NCI-H2196 (cell line): ENCODE measurements at regions not wholly inside any gene's neighbourhood (a gene's known extent, or its start where the extent isn't known, plus 50 kb on each side); places are given as distances from the start of the nearest gene placed in this dataset.
"Not testable (repeated sequence)": the region's sequence is repeated elsewhere in the genome, so short reads cannot be mapped to it uniquely, and the experiment has no call there.

ENCODE experiments used
- DNase-seq: peaks from one replicate; lab custom pipeline; 2025; ENCODE audit not compliant: unreplicated experiment; lab: John Stamatoyannopoulos, UW

GRCh38 chr14:101076451-101077198 is 173.1 kb upstream of the RTL1 start:
- no peak for DNase-seq

- no peak for DNase-seq
Measured at GRCh38 chr14:101077481-101078074, 174.1 kb upstream of the RTL1 start.

- DNase-seq = no peak
Measured at GRCh38 chr14:101078170-101078891, 174.8 kb upstream of the RTL1 start.

- DNase-seq = no peak
Measured at GRCh38 chr14:101078892-101079221, 175.3 kb upstream of the RTL1 start.

- DNase-seq = no peak
Measured at GRCh38 chr14:101080922-101081593, 177.5 kb upstream of the RTL1 start.

- DNase-seq = no peak
Measured at GRCh38 chr14:101082036-101082435, 178.5 kb upstream of the RTL1 start.

GRCh38 chr14:101082436-101083384 is 179.2 kb upstream of the RTL1 start:
- no peak for DNase-seq

GRCh38 chr14:101083564-101084435 is 180.3 kb upstream of the RTL1 start:
- DNase-seq = no peak

GRCh38 chr14:101084436-101084826 is 180.9 kb upstream of the RTL1 start:
- no peak for DNase-seq

- DNase-seq = no peak
Measured at GRCh38 chr14:101086926-101087325, 183.4 kb upstream of the RTL1 start.

- DNase-seq = no peak
Measured at GRCh38 chr14:101087614-101088394, 184.3 kb upstream of the RTL1 start.

GRCh38 chr14:101088395-101088667 is 184.8 kb upstream of the RTL1 start:
- no peak for DNase-seq

GRCh38 chr14:101088714-101089113 is 185.2 kb upstream of the RTL1 start:
- no peak for DNase-seq

GRCh38 chr14:101090478-101090877 is 187.0 kb upstream of the RTL1 start:
- DNase-seq = not testable (repeated sequence)

- no peak for DNase-seq
Measured at GRCh38 chr14:101090976-101091375, 187.5 kb upstream of the RTL1 start.

GRCh38 chr14:101094916-101095315 is 191.4 kb upstream of the RTL1 start:
- DNase-seq = not testable (repeated sequence)

- DNase-seq = no peak
Measured at GRCh38 chr14:101096551-101096950, 193.0 kb upstream of the RTL1 start.

- no peak for DNase-seq
Measured at GRCh38 chr14:101097109-101097793, 193.7 kb upstream of the RTL1 start.

- DNase-seq = no peak
Measured at GRCh38 chr14:101098177-101098576, 194.7 kb upstream of the RTL1 start.
